ENCODE measurements at regions not wholly inside any gene's neighbourhood (a gene's known extent, or its start where the extent isn't known, plus 50 kb on each side); places are given as distances from the start of the nearest gene placed in this dataset.
"Not testable (repeated sequence)": the region's sequence is repeated elsewhere in the genome, so short reads cannot be mapped to it uniquely, and the experiment has no call there.

DNA sequence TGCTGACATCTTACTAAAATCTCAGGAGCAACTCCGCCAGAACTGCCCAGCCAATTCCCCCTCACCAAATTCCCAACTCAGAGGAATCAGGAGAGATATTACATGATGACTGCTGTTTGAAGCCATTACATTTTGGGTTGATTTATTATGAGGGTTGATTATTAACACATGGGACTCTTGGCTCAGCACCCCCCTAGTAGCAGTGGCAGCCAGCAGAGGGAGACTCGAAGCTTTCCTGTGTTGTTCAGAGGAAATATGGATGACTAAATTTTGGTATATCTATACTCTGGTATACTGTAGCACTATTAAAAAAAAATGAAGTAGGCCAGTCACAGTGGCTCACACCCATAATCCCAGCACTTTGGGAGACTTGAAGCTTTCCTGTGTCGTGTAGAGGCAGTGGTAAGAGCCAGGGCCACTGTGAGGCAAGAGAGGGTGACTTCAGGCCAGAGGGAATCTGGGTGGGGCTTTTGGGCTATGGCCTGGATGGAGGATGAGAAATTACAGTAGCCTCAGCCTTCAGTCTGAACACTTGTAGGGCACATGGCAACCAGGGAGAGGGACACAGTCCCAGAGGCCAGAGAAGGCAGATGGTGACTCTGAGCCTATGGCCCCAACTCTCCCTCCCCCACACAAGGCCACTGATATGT is 111.4 kb downstream of the LHX2 start:
- H3K9me3 ChIP-seq (ENCODE audit: insufficient read depth, low read depth, low read length): peaks cover 5% of the 10 kb centered on the region
- Mint-ChIP-seq H3K9me3 (ENCODE audit: unreplicated experiment) (peaks cover 5% of the 10 kb centered on the region), H3K27ac (ENCODE audit: unreplicated experiment) (no peak overlapping the region), H3K4me1 (ENCODE audit: low read depth, unreplicated experiment) (no peaks in the 10 kb centered on the region), H3K4me3 (ENCODE audit: unreplicated experiment) (no peak overlapping the region), H3K36me3 (ENCODE audit: low read depth, unreplicated experiment) (no peaks in the 10 kb centered on the region), H3K27me3 (ENCODE audit: low read depth, unreplicated experiment) (peaks cover 42% of the 10 kb centered on the region)
- H2AFZ ChIP-seq (ENCODE audit: low read depth, low read length): no peak overlapping the region
- no peak for FAIRE-seq
- H3K36me3 ChIP-seq (ENCODE audit: insufficient read depth, low read length): no peaks in the 10 kb centered on the region
- no peak overlapping the region for H3K9ac ChIP-seq (ENCODE audit: low read length)
- H3K79me2 ChIP-seq (ENCODE audit: insufficient read depth, low read length): no peaks in the 10 kb centered on the region
- H4K20me1 ChIP-seq (ENCODE audit: insufficient read depth, low read length): no peaks in the 10 kb centered on the region
- H3K4me1 ChIP-seq (ENCODE audit: insufficient read depth, low read length): no peaks in the 10 kb centered on the region
- H3K4me3 ChIP-seq (ENCODE audit: insufficient read depth, low read depth, low read length): no peak overlapping the region
- H3K4me2 ChIP-seq (ENCODE audit: low read length): no peak overlapping the region
- H3K27me3 ChIP-seq (ENCODE audit: insufficient read depth, low read length): peaks cover 4% of the 10 kb centered on the region
- DNase-seq (ENCODE audit: low read depth): no peak
- TF ChIP-seq EZH2 (IDR thresholded peaks at IDR 0.05; ENCODE audit: insufficient read depth, low read length): no peak
- TF ChIP-seq, protein P1, sequence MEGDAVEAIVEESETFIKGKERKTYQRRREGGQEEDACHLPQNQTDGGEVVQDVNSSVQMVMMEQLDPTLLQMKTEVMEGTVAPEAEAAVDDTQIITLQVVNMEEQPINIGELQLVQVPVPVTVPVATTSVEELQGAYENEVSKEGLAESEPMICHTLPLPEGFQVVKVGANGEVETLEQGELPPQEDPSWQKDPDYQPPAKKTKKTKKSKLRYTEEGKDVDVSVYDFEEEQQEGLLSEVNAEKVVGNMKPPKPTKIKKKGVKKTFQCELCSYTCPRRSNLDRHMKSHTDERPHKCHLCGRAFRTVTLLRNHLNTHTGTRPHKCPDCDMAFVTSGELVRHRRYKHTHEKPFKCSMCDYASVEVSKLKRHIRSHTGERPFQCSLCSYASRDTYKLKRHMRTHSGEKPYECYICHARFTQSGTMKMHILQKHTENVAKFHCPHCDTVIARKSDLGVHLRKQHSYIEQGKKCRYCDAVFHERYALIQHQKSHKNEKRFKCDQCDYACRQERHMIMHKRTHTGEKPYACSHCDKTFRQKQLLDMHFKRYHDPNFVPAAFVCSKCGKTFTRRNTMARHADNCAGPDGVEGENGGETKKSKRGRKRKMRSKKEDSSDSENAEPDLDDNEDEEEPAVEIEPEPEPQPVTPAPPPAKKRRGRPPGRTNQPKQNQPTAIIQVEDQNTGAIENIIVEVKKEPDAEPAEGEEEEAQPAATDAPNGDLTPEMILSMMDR (IDR thresholded peaks at IDR 0.05; ENCODE audit: insufficient read depth, low read depth, low read length): peak; percentile 38
- no peak overlapping the region for H3K27ac ChIP-seq (ENCODE audit: low read depth, low read length)

DNA sequence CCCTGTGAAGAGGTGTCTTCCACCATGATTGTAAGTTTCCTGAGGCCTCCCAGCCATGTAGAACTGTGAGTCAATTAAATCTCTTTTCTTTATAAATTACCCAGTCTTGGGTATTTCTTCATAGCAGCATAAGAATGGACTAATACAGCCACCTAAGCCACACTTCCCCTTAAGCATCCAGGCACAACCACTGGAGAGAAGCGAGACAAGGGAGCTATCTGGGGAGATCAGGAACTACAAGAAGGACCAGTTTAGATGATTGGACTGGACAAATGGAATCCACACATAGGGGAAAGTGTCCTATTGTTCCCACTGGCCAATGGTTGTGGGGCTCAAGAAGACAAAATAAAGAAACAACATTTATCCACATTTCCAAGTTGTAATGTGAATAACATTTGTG is 112.1 kb downstream of the LHX2 start:
- not testable (repeated sequence) for H2AFZ ChIP-seq (ENCODE audit: low read depth, low read length); H3K4me1 Mint-ChIP-seq (ENCODE audit: low read depth, unreplicated experiment); H3K9ac ChIP-seq (ENCODE audit: low read length)

DNA sequence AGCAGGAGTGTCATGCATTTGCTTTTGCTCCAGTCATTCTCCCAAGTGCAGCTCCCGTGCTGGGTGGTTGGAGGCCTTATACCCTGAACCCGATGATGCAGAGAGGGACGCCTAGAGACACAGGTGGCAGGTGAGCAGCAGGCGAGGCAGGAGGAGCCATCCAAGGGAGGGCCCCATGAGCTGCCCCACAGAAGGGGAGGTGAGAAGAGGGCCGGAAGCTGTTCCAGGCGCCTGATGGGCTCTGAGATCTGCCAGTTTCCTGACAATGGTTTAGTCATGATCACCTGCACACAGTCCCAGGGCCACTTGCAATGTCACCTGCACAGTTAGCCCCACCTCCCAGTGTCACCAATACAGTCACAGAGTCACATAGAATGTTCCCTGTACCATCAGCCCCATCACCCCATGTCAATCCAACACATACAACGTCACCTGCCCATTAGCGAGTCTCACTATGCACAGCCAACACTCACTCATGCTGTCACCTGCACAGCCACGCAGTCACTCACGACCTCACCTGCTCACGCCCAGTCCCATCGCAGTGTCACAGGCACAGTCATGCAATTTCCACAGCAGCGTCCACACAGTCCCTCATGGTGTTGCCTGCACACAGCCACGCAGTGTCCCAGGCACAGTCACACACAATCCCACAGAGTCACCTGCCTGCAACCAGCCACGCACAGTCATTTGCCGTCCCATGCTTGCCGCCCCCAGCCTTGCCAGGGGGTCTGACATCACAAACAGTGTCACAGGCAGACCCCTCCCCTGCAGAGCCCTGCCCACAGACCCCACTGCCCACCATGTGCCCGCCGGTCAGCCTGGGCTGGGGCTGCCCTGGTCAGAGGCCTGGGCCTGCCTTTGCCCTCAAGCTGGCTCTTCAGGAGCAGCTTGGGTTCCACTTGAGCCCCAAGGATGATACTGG is 113.4 kb downstream of the LHX2 start:
- Histone ChIP-seq H3K9me3 (ENCODE audit: insufficient read depth, low read depth, low read length) (peaks cover 5% of the 10 kb centered on the region), H3K36me3 (ENCODE audit: insufficient read depth, low read length) (no peaks in the 10 kb centered on the region), H3K79me2 (ENCODE audit: insufficient read depth, low read length) (no peaks in the 10 kb centered on the region), H3K4me2 (ENCODE audit: low read length) (no peak overlapping the region), H3K4me1 (ENCODE audit: insufficient read depth, low read length) (no peaks in the 10 kb centered on the region), H4K20me1 (ENCODE audit: insufficient read depth, low read length) (no peaks in the 10 kb centered on the region), H3K27me3 (ENCODE audit: insufficient read depth, low read length) (no peaks in the 10 kb centered on the region), H2AFZ (ENCODE audit: low read depth, low read length) (no peak overlapping the region), H3K9ac (ENCODE audit: low read length) (no peak overlapping the region), H3K27ac (ENCODE audit: low read depth, low read length) (no peak overlapping the region), H3K4me3 (ENCODE audit: insufficient read depth, low read depth, low read length) (no peak overlapping the region)
- DNase-seq (ENCODE audit: low read depth) (no peak), FAIRE-seq (no peak)
- Mint-ChIP-seq H3K36me3 (ENCODE audit: low read depth, unreplicated experiment) (no peaks in the 10 kb centered on the region), H3K27me3 (ENCODE audit: low read depth, unreplicated experiment) (peaks cover 29% of the 10 kb centered on the region), H3K4me3 (ENCODE audit: unreplicated experiment) (no peak overlapping the region), H3K27ac (ENCODE audit: unreplicated experiment) (no peak overlapping the region), H3K9me3 (ENCODE audit: unreplicated experiment) (peaks cover 5% of the 10 kb centered on the region), H3K4me1 (ENCODE audit: low read depth, unreplicated experiment) (no peaks in the 10 kb centered on the region)
- TF ChIP-seq, protein P1 (IDR thresholded peaks at IDR 0.05; ENCODE audit: insufficient read depth, low read depth, low read length): no peak
- TF ChIP-seq EZH2 (IDR thresholded peaks at IDR 0.05; ENCODE audit: insufficient read depth, low read length): no peak

More for the DNA sequence above, 112.1 kb downstream of the LHX2 start:
- DNase-seq (ENCODE audit: low read depth); H3K4me3 ChIP-seq (ENCODE audit: insufficient read depth, low read depth, low read length); H3K27me3 ChIP-seq (ENCODE audit: insufficient read depth, low read length); H3K9me3 Mint-ChIP-seq (ENCODE audit: unreplicated experiment); H3K27ac ChIP-seq (ENCODE audit: low read depth, low read length); FAIRE-seq; H3K36me3 Mint-ChIP-seq (ENCODE audit: low read depth, unreplicated experiment); H3K4me3 Mint-ChIP-seq (ENCODE audit: unreplicated experiment); H3K27ac Mint-ChIP-seq (ENCODE audit: unreplicated experiment); H4K20me1 ChIP-seq (ENCODE audit: insufficient read depth, low read length); H3K4me1 ChIP-seq (ENCODE audit: insufficient read depth, low read length); H3K4me2 ChIP-seq (ENCODE audit: low read length); H3K36me3 ChIP-seq (ENCODE audit: insufficient read depth, low read length); H3K79me2 ChIP-seq (ENCODE audit: insufficient read depth, low read length); H3K9me3 ChIP-seq (ENCODE audit: insufficient read depth, low read depth, low read length): not testable (repeated sequence)
- peaks cover 37% of the 10 kb centered on the region for H3K27me3 Mint-ChIP-seq (ENCODE audit: low read depth, unreplicated experiment)
